ENCODE measurements at regions not wholly inside any gene's neighbourhood (a gene's known extent, or its start where the extent isn't known, plus 50 kb on each side); places are given as distances from the start of the nearest gene placed in this dataset.

DNA sequence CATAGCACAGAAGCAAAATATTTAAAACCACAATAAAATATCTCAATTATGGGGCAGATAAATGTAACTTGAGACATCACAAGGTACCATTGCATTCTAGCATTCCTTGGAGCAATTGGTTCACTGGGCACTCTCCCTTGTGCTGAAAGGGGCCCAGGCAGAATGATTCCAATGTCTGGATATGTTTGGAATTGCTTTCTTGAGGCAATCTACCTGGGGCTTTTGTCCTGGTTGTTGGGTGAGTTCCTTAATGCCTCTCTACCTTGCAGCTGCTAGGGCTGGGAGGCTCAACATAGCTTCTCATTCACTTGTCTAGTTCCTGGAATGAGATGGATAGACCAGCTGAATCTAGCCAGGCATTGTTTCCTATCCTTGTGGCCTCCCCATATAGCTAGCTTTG lies 539.6 kb upstream of the FSHR start (continued):
- TF ChIP-seq, protein P1, sequence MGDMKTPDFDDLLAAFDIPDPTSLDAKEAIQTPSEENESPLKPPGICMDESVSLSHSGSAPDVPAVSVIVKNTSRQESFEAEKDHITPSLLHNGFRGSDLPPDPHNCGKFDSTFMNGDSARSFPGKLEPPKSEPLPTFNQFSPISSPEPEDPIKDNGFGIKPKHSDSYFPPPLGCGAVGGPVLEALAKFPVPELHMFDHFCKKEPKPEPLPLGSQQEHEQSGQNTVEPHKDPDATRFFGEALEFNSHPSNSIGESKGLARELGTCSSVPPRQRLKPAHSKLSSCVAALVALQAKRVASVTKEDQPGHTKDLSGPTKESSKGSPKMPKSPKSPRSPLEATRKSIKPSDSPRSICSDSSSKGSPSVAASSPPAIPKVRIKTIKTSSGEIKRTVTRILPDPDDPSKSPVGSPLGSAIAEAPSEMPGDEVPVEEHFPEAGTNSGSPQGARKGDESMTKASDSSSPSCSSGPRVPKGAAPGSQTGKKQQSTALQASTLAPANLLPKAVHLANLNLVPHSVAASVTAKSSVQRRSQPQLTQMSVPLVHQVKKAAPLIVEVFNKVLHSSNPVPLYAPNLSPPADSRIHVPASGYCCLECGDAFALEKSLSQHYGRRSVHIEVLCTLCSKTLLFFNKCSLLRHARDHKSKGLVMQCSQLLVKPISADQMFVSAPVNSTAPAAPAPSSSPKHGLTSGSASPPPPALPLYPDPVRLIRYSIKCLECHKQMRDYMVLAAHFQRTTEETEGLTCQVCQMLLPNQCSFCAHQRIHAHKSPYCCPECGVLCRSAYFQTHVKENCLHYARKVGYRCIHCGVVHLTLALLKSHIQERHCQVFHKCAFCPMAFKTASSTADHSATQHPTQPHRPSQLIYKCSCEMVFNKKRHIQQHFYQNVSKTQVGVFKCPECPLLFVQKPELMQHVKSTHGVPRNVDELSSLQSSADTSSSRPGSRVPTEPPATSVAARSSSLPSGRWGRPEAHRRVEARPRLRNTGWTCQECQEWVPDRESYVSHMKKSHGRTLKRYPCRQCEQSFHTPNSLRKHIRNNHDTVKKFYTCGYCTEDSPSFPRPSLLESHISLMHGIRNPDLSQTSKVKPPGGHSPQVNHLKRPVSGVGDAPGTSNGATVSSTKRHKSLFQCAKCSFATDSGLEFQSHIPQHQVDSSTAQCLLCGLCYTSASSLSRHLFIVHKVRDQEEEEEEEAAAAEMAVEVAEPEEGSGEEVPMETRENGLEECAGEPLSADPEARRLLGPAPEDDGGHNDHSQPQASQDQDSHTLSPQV (IDR thresholded peaks at IDR 0.05): no peak
- TF ChIP-seq, protein P2, sequence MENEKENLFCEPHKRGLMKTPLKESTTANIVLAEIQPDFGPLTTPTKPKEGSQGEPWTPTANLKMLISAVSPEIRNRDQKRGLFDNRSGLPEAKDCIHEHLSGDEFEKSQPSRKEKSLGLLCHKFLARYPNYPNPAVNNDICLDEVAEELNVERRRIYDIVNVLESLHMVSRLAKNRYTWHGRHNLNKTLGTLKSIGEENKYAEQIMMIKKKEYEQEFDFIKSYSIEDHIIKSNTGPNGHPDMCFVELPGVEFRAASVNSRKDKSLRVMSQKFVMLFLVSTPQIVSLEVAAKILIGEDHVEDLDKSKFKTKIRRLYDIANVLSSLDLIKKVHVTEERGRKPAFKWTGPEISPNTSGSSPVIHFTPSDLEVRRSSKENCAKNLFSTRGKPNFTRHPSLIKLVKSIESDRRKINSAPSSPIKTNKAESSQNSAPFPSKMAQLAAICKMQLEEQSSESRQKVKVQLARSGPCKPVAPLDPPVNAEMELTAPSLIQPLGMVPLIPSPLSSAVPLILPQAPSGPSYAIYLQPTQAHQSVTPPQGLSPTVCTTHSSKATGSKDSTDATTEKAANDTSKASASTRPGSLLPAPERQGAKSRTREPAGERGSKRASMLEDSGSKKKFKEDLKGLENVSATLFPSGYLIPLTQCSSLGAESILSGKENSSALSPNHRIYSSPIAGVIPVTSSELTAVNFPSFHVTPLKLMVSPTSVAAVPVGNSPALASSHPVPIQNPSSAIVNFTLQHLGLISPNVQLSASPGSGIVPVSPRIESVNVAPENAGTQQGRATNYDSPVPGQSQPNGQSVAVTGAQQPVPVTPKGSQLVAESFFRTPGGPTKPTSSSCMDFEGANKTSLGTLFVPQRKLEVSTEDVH (IDR thresholded peaks at IDR 0.05; ENCODE audit: low read depth, partially characterized antibody): no peak
- TF ChIP-seq, protein P3, sequence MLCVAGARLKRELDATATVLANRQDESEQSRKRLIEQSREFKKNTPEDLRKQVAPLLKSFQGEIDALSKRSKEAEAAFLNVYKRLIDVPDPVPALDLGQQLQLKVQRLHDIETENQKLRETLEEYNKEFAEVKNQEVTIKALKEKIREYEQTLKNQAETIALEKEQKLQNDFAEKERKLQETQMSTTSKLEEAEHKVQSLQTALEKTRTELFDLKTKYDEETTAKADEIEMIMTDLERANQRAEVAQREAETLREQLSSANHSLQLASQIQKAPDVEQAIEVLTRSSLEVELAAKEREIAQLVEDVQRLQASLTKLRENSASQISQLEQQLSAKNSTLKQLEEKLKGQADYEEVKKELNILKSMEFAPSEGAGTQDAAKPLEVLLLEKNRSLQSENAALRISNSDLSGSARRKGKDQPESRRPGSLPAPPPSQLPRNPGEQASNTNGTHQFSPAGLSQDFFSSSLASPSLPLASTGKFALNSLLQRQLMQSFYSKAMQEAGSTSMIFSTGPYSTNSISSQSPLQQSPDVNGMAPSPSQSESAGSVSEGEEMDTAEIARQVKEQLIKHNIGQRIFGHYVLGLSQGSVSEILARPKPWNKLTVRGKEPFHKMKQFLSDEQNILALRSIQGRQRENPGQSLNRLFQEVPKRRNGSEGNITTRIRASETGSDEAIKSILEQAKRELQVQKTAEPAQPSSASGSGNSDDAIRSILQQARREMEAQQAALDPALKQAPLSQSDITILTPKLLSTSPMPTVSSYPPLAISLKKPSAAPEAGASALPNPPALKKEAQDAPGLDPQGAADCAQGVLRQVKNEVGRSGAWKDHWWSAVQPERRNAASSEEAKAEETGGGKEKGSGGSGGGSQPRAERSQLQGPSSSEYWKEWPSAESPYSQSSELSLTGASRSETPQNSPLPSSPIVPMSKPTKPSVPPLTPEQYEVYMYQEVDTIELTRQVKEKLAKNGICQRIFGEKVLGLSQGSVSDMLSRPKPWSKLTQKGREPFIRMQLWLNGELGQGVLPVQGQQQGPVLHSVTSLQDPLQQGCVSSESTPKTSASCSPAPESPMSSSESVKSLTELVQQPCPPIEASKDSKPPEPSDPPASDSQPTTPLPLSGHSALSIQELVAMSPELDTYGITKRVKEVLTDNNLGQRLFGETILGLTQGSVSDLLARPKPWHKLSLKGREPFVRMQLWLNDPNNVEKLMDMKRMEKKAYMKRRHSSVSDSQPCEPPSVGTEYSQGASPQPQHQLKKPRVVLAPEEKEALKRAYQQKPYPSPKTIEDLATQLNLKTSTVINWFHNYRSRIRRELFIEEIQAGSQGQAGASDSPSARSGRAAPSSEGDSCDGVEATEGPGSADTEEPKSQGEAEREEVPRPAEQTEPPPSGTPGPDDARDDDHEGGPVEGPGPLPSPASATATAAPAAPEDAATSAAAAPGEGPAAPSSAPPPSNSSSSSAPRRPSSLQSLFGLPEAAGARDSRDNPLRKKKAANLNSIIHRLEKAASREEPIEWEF (IDR thresholded peaks at IDR 0.05; ENCODE audit: insufficient replicate concordance, low read depth, low read length): no peak
- TF ChIP-seq BHLHE40 (IDR thresholded peaks at IDR 0.05; ENCODE audit: borderline replicate concordance in 1 of 2, low read depth in 2 of 2, low read length in 1 of 2): no peak
- TF ChIP-seq, protein P4, sequence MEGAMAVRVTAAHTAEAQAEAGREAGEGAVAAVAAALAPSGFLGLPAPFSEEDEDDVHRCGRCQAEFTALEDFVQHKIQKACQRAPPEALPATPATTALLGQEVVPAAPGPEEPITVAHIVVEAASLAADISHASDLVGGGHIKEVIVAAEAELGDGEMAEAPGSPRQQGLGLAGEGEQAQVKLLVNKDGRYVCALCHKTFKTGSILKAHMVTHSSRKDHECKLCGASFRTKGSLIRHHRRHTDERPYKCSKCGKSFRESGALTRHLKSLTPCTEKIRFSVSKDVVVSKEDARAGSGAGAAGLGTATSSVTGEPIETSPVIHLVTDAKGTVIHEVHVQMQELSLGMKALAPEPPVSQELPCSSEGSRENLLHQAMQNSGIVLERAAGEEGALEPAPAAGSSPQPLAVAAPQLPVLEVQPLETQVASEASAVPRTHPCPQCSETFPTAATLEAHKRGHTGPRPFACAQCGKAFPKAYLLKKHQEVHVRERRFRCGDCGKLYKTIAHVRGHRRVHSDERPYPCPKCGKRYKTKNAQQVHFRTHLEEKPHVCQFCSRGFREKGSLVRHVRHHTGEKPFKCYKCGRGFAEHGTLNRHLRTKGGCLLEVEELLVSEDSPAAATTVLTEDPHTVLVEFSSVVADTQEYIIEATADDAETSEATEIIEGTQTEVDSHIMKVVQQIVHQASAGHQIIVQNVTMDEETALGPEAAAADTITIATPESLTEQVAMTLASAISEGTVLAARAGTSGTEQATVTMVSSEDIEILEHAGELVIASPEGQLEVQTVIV (IDR thresholded peaks at IDR 0.05; ENCODE audit: borderline replicate concordance, partially characterized antibody): no peak
- TF ChIP-seq RFX5 (IDR thresholded peaks at IDR 0.05; ENCODE audit: low read depth, low read length): no peak
- TF ChIP-seq, protein P5, sequence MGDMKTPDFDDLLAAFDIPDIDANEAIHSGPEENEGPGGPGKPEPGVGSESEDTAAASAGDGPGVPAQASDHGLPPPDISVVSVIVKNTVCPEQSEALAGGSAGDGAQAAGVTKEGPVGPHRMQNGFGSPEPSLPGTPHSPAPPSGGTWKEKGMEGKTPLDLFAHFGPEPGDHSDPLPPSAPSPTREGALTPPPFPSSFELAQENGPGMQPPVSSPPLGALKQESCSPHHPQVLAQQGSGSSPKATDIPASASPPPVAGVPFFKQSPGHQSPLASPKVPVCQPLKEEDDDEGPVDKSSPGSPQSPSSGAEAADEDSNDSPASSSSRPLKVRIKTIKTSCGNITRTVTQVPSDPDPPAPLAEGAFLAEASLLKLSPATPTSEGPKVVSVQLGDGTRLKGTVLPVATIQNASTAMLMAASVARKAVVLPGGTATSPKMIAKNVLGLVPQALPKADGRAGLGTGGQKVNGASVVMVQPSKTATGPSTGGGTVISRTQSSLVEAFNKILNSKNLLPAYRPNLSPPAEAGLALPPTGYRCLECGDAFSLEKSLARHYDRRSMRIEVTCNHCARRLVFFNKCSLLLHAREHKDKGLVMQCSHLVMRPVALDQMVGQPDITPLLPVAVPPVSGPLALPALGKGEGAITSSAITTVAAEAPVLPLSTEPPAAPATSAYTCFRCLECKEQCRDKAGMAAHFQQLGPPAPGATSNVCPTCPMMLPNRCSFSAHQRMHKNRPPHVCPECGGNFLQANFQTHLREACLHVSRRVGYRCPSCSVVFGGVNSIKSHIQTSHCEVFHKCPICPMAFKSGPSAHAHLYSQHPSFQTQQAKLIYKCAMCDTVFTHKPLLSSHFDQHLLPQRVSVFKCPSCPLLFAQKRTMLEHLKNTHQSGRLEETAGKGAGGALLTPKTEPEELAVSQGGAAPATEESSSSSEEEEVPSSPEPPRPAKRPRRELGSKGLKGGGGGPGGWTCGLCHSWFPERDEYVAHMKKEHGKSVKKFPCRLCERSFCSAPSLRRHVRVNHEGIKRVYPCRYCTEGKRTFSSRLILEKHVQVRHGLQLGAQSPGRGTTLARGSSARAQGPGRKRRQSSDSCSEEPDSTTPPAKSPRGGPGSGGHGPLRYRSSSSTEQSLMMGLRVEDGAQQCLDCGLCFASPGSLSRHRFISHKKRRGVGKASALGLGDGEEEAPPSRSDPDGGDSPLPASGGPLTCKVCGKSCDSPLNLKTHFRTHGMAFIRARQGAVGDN (IDR thresholded peaks at IDR 0.05): no peak
- TF ChIP-seq BCL11A (IDR thresholded peaks at IDR 0.05; ENCODE audit: low read depth, low read length): no peak
